ENCODE measurements at regions not wholly inside any gene's neighbourhood (a gene's known extent, or its start where the extent isn't known, plus 50 kb on each side); places are given as distances from the start of the nearest gene placed in this dataset.

DNA sequence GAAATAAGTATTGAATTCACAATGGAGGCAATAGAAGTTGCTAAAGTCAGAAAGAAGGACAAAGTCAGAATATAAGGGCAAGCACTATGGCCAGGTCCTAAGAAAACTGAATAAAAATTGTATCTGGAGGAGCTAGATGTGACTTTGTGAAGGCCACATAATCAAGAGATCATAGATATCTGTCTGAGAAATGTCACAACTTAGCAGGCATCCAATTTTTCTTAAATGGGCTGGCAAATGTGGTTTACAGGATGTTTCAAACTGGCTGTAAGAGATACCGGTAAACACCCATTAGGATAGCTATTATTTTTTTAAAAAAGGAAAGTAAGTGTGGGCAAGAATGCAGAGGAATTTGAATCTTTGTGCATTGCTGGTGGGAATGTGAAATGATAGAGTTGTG, 303.1 kb upstream of the CHORDC1 start:
- H3K27ac ChIP-seq (ENCODE audit: insufficient read depth, low read depth, low read length, poor library complexity, severe bottlenecking), result no peak overlapping the region
- 91 to 100% methylated on average over 1 of the region's 1 CpG for WGBS, 2 experiments

DNA sequence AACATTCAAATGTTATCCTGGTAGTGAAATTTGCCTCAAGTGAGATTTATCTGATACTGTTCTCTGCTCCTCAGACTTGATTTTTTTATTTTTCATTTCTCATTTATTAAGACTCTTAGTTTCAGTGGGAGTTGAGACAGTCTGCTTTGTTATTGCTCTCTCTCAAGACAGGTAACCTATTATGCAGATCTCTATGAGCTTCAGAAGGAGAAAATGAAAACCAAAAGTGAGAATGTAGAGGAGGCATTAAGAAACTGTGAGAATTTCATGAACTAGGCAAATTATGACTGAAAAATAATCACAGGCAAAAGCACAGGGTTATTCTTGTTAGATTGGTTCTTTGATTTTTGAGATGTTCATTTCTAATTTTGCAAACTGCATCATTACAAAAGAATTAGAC, 290.0 kb upstream of the CHORDC1 start:
- no peaks in the 10 kb centered on the region for H3K36me3 ChIP-seq (ENCODE audit: control insufficient read depth, insufficient read depth, low read length)
- H3K27me3 ChIP-seq (ENCODE audit: control insufficient read depth, insufficient read depth, low read length, poor library complexity, severe bottlenecking), result no peaks in the 10 kb centered on the region
- no peak overlapping the region for H3K4me3 ChIP-seq (ENCODE audit: insufficient read depth, low read depth, low read length)
- no peaks in the 10 kb centered on the region for H3K9me3 ChIP-seq (ENCODE audit: control insufficient read depth, low read length)
- H3K27ac ChIP-seq (ENCODE audit: insufficient read depth, low read depth, low read length, poor library complexity, severe bottlenecking), result no peak overlapping the region
- no peaks in the 10 kb centered on the region for H3K4me1 ChIP-seq (ENCODE audit: control insufficient read depth, insufficient read depth, low read length)

More for the DNA sequence above, 303.1 kb upstream of the CHORDC1 start:
- Histone ChIP-seq H3K27me3 (ENCODE audit: control insufficient read depth, insufficient read depth, low read length, poor library complexity, severe bottlenecking) (no peaks in the 10 kb centered on the region), H3K9me3 (ENCODE audit: control insufficient read depth, low read length) (no peaks in the 10 kb centered on the region), H3K4me3 (ENCODE audit: insufficient read depth, low read depth, low read length) (no peak overlapping the region), H3K4me1 (ENCODE audit: control insufficient read depth, insufficient read depth, low read length) (no peaks in the 10 kb centered on the region), H3K36me3 (ENCODE audit: control insufficient read depth, insufficient read depth, low read length) (no peaks in the 10 kb centered on the region)

GRCh38 chr11:90510839-90511238, 288.0 kb upstream of the CHORDC1 start:
- no peaks in the 10 kb centered on the region for H3K9me3 ChIP-seq (ENCODE audit: control insufficient read depth, low read length)
- no peaks in the 10 kb centered on the region for H3K27me3 ChIP-seq (ENCODE audit: control insufficient read depth, insufficient read depth, low read length, poor library complexity, severe bottlenecking)
- WGBS, 2 experiments, result 91 to 95% methylated on average over 5 of the region's 5 CpGs
- no peaks in the 10 kb centered on the region for H3K4me1 ChIP-seq (ENCODE audit: control insufficient read depth, insufficient read depth, low read length)
- H3K27ac ChIP-seq (ENCODE audit: insufficient read depth, low read depth, low read length, poor library complexity, severe bottlenecking), result no peak overlapping the region
- H3K36me3 ChIP-seq (ENCODE audit: control insufficient read depth, insufficient read depth, low read length), result no peaks in the 10 kb centered on the region
- no peak overlapping the region for H3K4me3 ChIP-seq (ENCODE audit: insufficient read depth, low read depth, low read length)

- 82 to 100% methylated on average over 2 to 4 of the region's 5 CpGs for WGBS, 2 experiments
Measured at GRCh38 chr11:90500922-90501568, 278.2 kb upstream of the CHORDC1 start.

DNA sequence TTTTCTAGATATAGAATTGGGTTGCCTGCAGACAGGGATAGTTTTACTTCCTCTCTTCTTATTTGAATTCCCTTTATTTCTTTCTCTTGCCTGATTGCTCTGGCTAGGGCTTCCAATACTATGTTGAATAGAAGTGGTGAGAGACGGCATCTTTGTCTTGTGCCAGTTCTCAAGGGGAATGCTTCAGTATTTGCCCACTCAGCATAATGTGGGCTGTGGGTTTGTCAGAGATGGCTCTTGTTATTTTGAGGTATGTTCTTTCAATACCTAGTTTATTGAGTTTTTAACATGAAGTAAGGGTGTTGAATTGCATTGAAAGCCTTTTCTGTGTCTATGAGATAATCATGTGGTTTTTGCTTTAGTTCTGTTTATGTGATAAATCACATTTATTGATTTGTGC, 273.9 kb upstream of the CHORDC1 start:
- H3K4me3 ChIP-seq (ENCODE audit: insufficient read depth, low read depth, low read length), result no peak overlapping the region
- H3K4me1 ChIP-seq (ENCODE audit: control insufficient read depth, insufficient read depth, low read length), result no peaks in the 10 kb centered on the region
- no peaks in the 10 kb centered on the region for H3K36me3 ChIP-seq (ENCODE audit: control insufficient read depth, insufficient read depth, low read length)
- no peak overlapping the region for H3K27ac ChIP-seq (ENCODE audit: insufficient read depth, low read depth, low read length, poor library complexity, severe bottlenecking)
- 93 to 97% methylated on average over 1 of the region's 1 CpG for WGBS, 2 experiments
- no peaks in the 10 kb centered on the region for H3K27me3 ChIP-seq (ENCODE audit: control insufficient read depth, insufficient read depth, low read length, poor library complexity, severe bottlenecking)
- peaks cover 2% of the 10 kb centered on the region for H3K9me3 ChIP-seq (ENCODE audit: control insufficient read depth, low read length)

More at GRCh38 chr11:90500922-90501568, 278.2 kb upstream of the CHORDC1 start:
- H3K27ac ChIP-seq (ENCODE audit: insufficient read depth, low read depth, low read length, poor library complexity, severe bottlenecking), result no peak overlapping the region
- no peaks in the 10 kb centered on the region for H3K4me1 ChIP-seq (ENCODE audit: control insufficient read depth, insufficient read depth, low read length)
- H3K9me3 ChIP-seq (ENCODE audit: control insufficient read depth, low read length), result peaks cover 2% of the 10 kb centered on the region
- H3K27me3 ChIP-seq (ENCODE audit: control insufficient read depth, insufficient read depth, low read length, poor library complexity, severe bottlenecking), result no peaks in the 10 kb centered on the region
- H3K36me3 ChIP-seq (ENCODE audit: control insufficient read depth, insufficient read depth, low read length), result no peaks in the 10 kb centered on the region
- H3K4me3 ChIP-seq (ENCODE audit: insufficient read depth, low read depth, low read length), result no peak overlapping the region

DNA sequence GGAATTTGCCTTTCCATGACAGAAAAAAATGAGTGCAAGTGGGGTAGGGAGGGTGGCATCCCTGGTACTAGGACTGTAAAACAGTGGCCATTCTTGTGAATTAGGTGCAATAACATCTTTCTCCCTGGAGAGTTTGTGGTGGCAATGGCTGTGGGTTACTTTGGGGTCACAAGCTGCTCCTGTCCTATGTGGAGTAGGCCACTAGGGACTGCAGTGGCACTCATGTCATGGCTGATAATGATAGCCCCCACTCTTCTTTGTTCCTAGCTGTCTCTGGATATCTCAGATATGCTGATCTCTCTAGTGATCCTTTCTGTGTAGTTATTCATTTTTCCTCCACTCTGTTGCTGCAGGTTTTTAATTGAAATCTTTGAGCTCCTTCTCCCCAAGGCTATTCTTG, 270.5 kb upstream of the CHORDC1 start:
- Histone ChIP-seq H3K9me3 (ENCODE audit: control insufficient read depth, low read length) (peaks cover 2% of the 10 kb centered on the region), H3K4me1 (ENCODE audit: control insufficient read depth, insufficient read depth, low read length) (no peaks in the 10 kb centered on the region)

GRCh38 chr11:90491466-90491865, 268.6 kb upstream of the CHORDC1 start:
- Histone ChIP-seq H3K4me3 (ENCODE audit: insufficient read depth, low read depth, low read length) (no peak overlapping the region), H3K4me1 (ENCODE audit: control insufficient read depth, insufficient read depth, low read length) (no peaks in the 10 kb centered on the region), H3K27ac (ENCODE audit: insufficient read depth, low read depth, low read length, poor library complexity, severe bottlenecking) (no peak overlapping the region), H3K36me3 (ENCODE audit: control insufficient read depth, insufficient read depth, low read length) (no peaks in the 10 kb centered on the region), H3K9me3 (ENCODE audit: control insufficient read depth, low read length) (no peaks in the 10 kb centered on the region), H3K27me3 (ENCODE audit: control insufficient read depth, insufficient read depth, low read length, poor library complexity, severe bottlenecking) (no peaks in the 10 kb centered on the region)
- WGBS, 2 experiments, result 84 to 86% methylated on average over 2 of the region's 2 CpGs

More for the DNA sequence above, 270.5 kb upstream of the CHORDC1 start:
- Histone ChIP-seq H3K36me3 (ENCODE audit: control insufficient read depth, insufficient read depth, low read length) (no peaks in the 10 kb centered on the region), H3K27ac (ENCODE audit: insufficient read depth, low read depth, low read length, poor library complexity, severe bottlenecking) (no peak overlapping the region), H3K4me3 (ENCODE audit: insufficient read depth, low read depth, low read length) (no peak overlapping the region), H3K27me3 (ENCODE audit: control insufficient read depth, insufficient read depth, low read length, poor library complexity, severe bottlenecking) (no peaks in the 10 kb centered on the region)

DNA sequence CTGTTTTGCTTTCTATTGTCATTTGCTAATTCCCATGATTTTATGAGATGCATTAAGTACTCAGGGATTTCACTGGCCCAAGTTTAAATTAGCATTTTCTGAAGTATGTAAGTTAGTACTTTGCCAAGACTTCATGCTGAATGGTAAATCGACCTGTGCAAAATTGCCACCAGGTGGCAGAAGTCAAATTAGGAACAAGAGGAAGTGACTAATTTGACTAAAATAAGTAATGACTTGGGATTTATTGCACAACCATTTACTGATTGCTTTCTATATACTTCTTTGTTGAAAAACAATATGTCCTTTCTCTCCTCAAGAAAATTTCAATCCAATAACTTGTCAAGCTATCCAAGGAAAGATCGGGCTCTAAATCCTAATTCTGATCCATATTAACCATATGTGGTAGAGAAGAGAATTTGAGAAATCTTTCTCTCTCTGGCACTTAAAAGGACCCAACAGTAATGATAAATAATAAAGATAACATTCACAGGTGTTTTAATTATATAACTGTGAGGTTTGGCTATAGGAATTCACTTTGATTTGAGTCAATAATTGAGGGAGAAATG, 253.7 kb upstream of the CHORDC1 start:
- H3K27ac ChIP-seq (ENCODE audit: insufficient read depth, low read depth, low read length, poor library complexity, severe bottlenecking), result no peak overlapping the region
- 5 to 9% methylated on average over 1 of the region's 2 CpGs for WGBS, 2 experiments

GRCh38 chr11:90468923-90469322, 246.1 kb upstream of the CHORDC1 start:
- Histone ChIP-seq H3K36me3 (ENCODE audit: control insufficient read depth, insufficient read depth, low read length) (no peaks in the 10 kb centered on the region), H3K27ac (ENCODE audit: insufficient read depth, low read depth, low read length, poor library complexity, severe bottlenecking) (no peak overlapping the region), H3K4me1 (ENCODE audit: control insufficient read depth, insufficient read depth, low read length) (no peaks in the 10 kb centered on the region), H3K27me3 (ENCODE audit: control insufficient read depth, insufficient read depth, low read length, poor library complexity, severe bottlenecking) (no peaks in the 10 kb centered on the region), H3K4me3 (ENCODE audit: insufficient read depth, low read depth, low read length) (no peak overlapping the region), H3K9me3 (ENCODE audit: control insufficient read depth, low read length) (no peaks in the 10 kb centered on the region)
- WGBS, 2 experiments, result 90 to 96% methylated on average over 2 of the region's 2 CpGs

More for the DNA sequence above, 253.7 kb upstream of the CHORDC1 start:
- no peaks in the 10 kb centered on the region for H3K4me1 ChIP-seq (ENCODE audit: control insufficient read depth, insufficient read depth, low read length)
- H3K9me3 ChIP-seq (ENCODE audit: control insufficient read depth, low read length), result no peaks in the 10 kb centered on the region
- H3K36me3 ChIP-seq (ENCODE audit: control insufficient read depth, insufficient read depth, low read length), result no peaks in the 10 kb centered on the region
- no peak overlapping the region for H3K4me3 ChIP-seq (ENCODE audit: insufficient read depth, low read depth, low read length)
- no peaks in the 10 kb centered on the region for H3K27me3 ChIP-seq (ENCODE audit: control insufficient read depth, insufficient read depth, low read length, poor library complexity, severe bottlenecking)

GRCh38 chr11:90465553-90465952, 242.7 kb upstream of the CHORDC1 start:
- Histone ChIP-seq H3K4me1 (ENCODE audit: control insufficient read depth, insufficient read depth, low read length) (no peaks in the 10 kb centered on the region), H3K27ac (ENCODE audit: insufficient read depth, low read depth, low read length, poor library complexity, severe bottlenecking) (no peak overlapping the region), H3K36me3 (ENCODE audit: control insufficient read depth, insufficient read depth, low read length) (no peaks in the 10 kb centered on the region), H3K27me3 (ENCODE audit: control insufficient read depth, insufficient read depth, low read length, poor library complexity, severe bottlenecking) (no peaks in the 10 kb centered on the region), H3K4me3 (ENCODE audit: insufficient read depth, low read depth, low read length) (no peak overlapping the region), H3K9me3 (ENCODE audit: control insufficient read depth, low read length) (no peaks in the 10 kb centered on the region)
- 82 to 92% methylated on average over 3 to 4 of the region's 5 CpGs for WGBS, 2 experiments
